HG03575 (cell line): ENCODE measurements at regions not wholly inside any gene's neighbourhood (a gene's known extent, or its start where the extent isn't known, plus 50 kb on each side); places are given as distances from the start of the nearest gene placed in this dataset.

Experiments used
- ATAC-seq: cut with Tn5 transposase; IDR thresholded peaks from one replicate; pipeline ENCODE4 v1.9.1; 2021; ENCODE audit not compliant: unreplicated experiment, insufficient number of reproducible peaks, low FRiP score; ENCODE audit errors: extremely low read depth

DNA sequence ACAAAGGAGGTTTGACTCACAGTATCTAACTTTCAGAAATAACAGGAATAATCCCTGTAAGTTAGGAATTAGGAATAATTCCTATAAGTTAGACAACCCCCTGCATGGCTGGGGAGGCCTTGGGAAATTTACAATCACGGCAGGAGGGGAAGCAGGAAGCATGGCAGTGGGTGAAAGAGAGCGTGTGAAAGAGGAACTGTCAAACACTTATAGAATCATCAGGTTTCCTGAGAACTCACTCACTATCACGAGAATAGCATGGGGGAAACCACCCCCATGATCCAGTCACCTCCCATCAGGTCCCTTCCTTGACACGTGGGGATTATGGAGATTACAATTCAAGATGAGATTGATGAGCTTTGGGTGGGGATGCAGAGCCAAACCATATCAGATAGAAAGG, 385.5 kb downstream of the IL20RB start:
- ATAC-seq, result no peak

DNA sequence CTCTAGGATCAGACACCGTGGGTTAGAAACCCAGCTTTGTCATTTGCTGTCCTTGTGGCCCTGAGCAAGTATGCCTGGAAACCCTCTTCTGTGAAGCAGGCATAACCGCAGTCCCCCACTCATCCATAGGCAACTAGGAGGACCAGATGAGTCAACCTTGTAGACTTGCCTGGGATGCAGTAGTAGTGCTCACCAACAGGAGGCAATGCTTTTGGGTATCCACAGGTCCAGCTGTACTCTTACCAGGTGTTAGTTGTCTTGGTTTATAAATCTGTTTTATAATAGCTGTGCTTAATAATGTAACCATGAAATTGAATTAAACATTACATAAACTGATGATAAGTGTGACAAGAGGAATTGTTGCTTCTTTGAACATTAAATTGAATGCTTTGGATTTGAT, 389.3 kb downstream of the IL20RB start:
- no peak for ATAC-seq

DNA sequence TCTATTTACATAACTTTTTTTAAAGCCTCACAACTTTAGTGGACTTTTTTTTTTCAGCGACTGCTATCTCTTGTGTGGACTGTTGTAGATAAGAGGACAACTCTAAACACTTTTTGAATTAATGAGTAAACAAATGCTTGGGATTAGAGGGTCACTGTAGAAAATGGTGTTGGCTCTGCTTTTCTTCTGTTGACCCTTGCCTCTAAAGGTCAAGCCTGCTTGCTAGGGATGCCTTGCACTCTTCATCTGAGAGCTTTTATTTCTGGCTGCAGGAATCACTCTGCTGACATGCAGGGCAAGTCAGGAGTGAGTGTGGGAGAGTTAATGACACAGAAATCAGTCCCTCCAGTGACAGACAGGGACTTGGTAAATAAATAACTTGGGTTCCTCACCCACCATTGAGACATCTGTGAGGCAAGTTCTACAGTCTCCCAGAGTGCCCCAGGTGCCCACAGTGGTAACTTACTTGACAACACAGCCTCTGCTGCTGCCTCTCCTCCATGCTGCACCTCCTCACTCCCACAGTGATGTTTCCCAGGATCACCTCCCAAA, 390.1 kb downstream of the IL20RB start:
- no peak for ATAC-seq

DNA sequence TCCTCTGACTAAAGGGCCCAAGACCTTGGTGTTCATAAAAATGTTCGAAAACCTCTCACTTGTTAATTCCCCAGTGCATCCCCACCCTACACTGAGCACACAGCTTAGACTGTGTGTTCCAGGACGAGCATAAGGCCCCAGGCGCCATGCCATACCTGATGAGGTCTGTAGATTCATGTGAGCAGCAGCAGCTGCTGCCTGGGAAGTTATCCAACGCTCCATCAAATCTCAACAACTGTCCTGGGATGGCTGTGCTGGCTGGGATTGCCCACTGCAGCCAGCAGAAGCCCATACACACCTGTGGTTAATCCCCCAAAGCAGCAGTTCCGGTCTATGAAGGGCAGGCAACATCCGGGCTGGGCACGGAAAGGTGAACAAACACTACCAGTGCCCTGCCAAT, 391.2 kb downstream of the IL20RB start:
- no peak for ATAC-seq

DNA sequence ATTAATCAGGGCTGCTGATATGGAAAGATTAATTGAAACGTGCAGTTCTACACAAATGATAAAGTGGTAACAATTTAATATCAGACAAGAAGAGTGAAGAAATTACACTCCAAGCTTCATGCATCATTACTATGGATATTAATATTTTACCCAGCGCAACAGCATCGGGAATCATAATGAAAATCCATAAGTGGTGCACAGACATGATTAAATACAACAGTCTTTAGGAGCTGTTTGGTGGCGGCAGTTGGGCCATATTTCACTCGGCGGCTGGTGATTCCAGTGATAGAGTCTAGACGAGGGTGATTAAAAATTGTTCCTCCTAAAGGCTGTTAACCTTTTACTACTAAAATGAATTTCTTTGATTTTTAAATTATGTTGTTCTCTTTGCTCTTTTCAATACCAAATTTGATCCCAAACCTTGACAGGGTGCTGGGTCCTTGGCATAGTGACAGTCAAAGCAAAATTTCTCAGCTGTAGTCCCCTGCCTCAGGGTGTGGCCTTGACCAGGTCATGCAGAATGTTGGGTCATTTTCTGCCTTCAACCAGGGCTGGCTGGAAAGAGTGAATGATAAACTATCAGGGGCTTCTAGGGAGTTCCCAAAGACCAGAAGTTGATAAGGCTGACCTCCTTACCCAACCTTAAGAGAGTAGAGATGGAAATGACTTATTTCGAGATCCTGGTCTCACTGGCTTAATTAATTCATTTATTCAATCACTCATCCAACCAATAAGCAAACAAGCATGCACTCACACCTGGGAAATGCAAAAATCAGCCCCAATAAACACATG, 392.0 kb downstream of the IL20RB start:
- ATAC-seq, result no peak

DNA sequence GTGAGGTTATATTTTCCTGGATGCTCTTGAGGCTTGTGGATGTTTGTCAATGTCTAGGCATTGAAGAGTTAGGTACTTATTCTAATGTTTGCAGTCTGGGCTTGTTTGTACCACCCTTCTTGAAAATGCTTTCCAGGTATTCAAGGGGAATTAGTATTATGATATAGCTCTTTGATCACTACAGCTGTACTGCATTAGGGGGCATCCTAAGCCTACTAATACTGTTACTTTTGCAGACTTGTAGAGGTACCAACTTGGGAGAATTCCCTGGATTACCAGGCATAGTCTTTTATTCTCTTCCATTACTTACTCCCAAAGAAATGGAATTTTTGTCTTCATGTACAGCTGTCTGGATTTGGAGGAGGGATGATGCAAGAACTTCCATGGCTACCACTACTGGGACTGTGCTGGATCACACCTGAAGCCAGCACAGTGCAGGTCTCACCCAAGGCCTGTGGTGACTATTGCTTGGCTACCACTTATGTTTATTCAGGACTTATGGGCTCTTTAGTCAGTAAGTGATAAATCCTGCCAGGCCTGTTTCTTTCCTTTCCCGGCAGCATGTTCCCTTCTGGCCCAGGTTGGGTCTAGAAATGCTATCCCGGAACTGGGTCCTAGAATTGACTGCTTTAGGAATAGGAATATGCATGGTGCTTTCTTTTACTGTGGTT, 402.9 kb downstream of the IL20RB start:
- no peak for ATAC-seq

DNA sequence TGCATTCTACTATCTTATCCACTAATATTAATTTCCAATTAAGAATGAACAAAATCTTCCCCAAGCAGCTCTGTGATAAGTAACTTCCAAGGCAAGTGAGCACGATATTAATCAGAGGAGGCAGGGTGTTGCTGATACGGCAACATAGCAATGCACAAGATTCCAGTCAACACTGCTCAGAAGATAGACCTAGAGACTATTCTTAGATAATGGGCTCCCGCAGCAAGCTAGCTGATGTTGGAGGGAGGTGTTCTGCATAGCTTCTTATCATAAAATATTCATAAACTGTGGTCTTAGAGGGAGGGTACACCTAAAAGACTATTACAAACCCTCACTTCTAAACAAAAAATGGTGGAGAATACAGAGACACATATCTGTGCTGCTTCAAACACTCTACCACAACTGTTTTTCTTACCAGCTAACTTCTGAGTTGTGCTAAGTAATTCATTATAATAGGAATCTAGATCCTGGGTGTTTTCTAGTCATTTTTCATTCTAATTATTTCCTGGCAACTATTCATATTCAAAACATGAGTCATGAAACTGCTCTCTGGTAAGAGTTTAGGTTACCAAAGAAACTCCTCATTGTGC, 382.0 kb upstream of the SOX14 start:
- no peak for ATAC-seq

DNA sequence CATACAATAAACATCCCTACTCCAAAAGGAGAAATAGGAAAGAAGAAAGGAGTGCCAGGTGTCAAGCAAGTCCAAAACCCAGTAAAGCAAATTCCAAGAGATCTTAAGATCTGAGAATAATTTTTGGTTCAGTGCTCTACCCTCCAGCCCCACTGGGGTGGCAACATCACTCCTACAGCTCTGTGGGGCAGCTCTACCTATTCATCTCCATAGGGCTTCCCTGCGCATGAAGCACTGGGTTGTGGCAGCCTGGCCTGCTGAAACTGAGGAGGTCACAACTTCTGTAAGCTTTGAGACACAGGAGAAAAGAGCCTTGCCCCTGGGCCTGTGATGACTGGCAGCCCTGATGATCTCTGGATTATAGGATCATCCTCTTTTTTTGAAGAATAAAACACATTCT, 378.2 kb upstream of the SOX14 start:
- ATAC-seq, result no peak

DNA sequence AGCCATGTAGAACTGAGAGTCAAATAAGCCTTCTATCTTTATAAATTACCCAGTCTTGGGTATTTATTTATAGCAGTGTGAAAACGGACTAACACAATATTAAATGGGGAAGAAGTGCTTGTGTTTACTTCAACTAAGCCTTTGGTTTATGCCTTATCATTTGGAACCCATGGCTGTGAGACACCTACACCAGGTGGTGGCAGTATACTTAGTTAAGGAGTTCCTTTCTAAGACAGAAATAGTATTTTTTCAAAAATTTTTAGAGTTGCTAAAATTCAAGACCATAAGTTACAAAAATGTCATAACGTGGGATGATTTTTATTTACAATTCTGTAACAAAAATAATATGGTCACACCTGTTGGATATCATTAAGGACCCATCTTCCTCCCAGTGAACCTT, 354.5 kb upstream of the SOX14 start:
- no peak for ATAC-seq

DNA sequence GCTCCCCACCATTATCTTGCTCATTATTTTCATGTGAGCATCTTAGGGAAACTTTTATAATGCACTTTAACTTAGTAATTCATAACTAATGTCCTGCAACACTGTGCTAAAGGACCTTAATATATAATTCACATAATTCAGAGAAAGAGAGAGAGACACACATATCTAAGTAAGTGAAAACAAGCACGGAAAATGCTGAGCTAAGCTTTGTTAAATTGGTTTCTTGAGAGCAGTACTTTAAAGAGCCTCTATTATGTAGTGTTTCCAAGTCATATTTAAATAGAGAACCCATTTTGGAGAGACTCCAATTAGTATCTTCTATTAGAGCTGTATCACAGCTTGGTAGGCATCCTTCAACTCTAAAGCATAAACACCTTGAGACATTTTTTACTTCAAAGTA, 354.1 kb upstream of the SOX14 start:
- no peak for ATAC-seq

DNA sequence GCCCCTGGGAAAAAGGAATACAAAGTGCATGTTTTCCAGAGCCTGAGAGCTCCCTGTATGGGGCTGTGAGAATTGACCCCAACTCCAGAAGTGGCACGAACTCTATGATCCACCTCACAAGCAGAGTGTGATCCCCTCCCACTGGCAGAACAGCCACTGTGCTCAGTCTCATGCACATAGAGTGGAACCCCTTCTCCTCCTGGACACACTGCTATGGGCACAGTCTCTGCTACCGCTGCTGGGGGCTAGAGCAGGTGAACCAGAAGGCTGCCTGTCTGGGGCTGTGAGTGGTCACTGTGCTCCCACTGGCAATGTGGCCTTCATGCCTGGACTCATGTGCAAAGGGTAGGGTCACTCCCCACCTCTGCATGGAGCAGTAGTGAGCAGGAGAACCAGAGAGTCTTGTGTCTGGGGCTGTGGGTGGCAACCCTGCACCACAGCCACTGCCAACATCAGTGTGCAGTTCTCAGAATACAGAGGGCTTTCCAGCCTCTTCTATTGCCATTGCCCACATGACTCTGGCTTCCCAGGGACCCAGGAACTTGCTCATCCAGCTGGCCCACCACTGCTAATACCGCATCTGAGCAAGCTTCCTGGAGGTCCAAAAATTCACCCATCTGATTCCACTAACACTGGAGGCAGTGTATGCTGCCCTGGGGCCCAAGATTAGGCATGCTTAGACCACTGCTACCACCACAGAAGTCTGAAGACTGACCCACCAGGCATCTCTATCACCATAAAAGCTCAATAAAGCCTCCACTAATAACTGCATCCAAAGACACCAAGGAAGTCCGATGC, 343.7 kb upstream of the SOX14 start:
- no peak for ATAC-seq

DNA sequence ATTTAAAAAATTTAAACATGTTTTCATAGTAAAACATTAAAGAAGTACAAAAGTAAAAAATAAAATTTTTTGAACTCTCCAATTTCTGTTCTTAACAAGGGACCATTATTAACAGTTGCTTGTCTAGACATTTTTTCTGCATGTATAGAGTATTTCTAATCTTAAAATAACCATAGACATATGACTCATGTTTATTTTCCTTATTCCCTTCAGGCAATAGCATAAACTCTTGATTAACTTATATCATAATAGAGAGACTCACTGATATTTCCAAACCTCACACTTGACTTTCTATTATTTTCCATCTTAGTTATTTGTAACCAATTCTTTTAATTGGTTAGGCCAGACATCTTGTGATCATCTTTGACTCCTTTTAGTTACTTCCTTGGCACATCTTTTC, 325.6 kb upstream of the SOX14 start:
- ATAC-seq, result no peak

DNA sequence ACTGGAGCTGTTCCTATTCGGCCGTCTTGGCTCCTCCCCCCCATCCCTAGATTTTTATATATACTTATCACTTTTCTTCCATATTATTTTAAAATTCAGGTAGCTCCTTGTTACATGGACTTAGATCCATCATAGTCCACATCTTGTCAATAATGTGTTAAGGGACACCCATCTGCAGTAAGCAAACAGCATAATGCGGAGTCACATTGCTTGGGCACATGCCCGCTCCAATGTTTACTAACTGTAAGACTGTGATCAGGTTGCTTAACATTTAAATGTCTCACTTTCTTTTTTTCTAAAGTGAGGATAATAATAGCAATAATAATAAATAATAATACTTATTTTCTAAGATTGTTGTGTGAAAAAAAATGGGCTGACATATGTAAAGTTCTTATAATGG, 303.2 kb upstream of the SOX14 start:
- ATAC-seq, result no peak

DNA sequence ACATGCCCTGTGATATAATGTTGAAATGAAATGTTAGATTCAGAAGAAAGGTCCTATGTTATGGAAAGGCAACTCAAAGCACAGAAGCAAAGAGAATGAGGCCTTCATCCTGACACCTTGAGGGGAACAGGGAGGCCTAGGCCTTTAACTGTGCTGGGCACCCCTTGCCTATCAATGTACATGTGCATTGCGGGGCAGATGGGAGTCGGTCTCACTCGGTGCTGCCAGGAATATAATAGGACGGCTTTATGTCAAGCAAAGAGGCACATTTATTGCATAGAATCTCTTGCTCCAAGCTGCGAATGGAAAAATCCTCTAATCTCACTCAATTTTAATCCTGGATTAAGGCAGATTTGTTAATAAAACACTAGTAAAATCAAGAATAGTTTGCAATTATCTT, 301.0 kb upstream of the SOX14 start:
- ATAC-seq, result no peak

DNA sequence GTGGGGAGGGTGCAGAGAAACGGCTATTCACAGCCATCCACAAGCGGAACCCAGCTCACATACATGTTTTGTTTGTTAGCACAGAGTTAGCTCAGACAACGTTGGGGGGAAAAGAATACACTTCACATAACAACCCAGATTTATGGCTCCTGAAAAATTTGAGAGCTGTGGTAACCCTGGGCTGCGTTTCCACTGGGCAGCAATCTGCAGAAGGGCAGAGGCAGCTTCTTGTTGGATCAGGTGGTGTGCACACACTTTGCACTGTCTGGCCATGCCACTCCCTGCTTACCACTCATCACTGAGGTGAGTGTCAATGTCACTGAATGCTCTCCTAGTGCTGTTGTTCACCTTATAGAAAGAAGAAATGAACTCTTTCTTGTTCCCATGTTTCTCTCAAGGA, 299.8 kb upstream of the SOX14 start:
- ATAC-seq, result no peak

DNA sequence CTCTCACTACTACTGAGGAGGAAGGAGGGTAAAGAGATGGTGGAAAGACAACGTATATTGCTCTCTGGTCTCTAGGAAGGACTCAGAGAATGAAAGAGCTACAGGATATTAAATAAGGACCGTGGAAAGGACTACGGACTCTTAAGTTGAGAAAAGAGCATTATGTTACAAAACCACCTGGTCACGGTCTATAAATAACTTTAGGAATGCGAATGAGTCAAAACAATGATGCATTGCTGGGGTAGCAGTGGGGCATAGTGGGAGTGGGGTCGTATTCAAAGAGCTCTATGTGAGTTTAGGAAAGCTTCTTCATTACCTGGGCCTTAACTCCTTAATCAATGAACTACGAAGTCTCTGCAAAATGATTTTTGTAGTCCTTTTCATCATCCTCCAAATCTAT, 295.7 kb upstream of the SOX14 start:
- no peak for ATAC-seq

DNA sequence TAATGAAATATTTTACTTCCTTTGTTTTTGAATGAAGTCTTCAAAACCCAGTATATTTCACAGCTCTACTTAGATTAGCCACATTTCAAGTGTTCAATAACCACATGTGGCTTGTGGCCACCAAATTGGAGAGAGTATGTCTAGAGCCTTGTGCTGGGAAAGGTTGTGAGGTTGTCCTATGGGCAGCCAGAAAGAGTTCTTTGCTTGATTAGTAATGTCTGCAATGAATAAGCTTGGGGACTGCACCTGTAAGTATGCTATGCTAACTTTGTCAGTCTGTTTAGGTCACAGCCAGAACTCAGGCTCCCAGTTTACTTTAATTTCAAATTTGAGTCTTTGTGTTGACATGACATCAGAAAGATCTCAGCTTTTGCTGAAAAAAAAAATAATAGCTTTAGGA, 294.9 kb upstream of the SOX14 start:
- ATAC-seq, result no peak

DNA sequence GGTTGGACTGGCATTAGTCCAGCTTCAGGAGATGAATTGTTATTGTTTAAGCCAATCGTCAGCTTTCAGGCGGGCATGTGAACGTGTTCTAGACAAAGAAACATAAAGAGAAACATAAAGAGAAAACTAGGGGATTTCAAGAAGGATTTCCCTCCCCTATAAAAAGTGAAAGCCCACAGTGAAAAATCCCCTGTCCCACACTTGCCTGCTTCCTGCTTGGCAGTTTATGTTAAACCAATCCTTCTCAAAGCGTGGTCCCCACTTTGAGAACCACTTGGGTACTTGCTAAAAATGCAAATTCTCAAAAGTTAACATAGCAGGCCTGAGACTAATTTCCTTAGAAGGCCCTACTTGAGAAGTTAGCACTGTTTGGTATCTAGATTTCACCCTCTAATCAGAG, 293.0 kb upstream of the SOX14 start:
- no peak for ATAC-seq

DNA sequence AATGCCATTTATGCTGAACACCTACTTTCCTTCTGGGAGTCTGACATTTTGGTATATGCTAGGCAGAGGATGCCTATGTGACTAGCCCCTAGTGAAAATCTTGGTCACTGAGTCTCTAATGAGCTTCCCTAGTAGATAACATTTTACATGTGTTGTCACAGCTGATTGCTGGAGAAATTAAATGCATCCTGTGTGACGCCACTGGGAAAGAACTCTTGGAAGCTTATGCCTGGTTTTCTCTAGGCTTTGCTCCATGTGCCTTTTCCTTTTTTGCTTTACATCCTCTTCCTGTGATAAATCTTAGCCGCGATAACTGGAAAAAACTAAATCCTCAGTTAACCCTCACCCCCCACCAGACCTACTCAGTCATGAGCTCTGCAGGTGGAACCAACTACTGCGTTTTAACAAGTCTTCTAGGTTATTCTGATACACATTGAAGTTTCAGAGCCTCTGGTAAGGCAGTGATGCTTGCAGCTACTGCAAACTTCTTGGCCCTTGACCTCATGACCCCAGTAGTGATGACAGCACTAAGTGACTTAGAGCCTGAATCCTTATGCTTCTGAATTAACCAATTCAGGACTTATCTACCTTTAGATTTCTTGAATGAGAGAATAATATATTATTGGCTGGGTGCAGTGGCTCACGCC, 292.4 kb upstream of the SOX14 start:
- ATAC-seq, result no peak
